Right ventricle myocardium inferior (tissue), 1 donor: ENCODE measurements at regions not wholly inside any gene's neighbourhood (a gene's known extent, or its start where the extent isn't known, plus 50 kb on each side); places are given as distances from the start of the nearest gene placed in this dataset.
"Not testable (repeated sequence)": the region's sequence is repeated elsewhere in the genome, so short reads cannot be mapped to it uniquely, and the experiment has no call there.

Source experiments
- ATAC-seq: fragments of 200-7000 bp; cut with Tn5 transposase; one replicate; pipeline ENCODE4 v1.9.1; 2020; ENCODE audit warnings: mild to moderate bottlenecking, moderate library complexity
- DNase-seq: peaks from one replicate; pipeline ENCODE4 v3.0.0; 2021; ENCODE audit errors: missing footprints
- intact Hi-C: fragments of 100-400 bp; cut with DNase I; formaldehyde crosslinking; loops from one replicate; pipeline ENCODE4 v1.11.0; 2022
- donor health status: DM: no; HTN: yes; CAD: no; lungs with severe emphysema.

DNA sequence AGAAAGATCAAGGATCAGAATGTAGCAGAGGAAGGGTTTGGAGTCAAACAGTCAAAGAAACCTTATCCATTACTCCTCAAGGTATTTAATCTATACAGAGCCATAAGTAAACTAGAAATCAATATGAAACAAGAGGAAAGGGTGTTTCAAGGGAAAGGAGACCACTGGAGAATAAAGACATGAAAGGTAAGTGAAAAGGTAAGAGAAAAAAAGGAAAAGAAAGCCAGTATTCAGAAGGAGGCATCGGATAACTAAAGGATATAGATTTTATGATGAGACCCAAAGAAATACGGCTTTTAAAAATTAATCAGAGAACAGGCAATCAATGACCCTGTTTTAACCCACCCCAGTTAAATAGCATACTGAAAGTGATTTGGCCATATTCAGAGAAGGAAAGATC, 438.7 kb upstream of the MIR17HG start:
- intact Hi-C loops: no loop called here
- DNase-seq (no peak), ATAC-seq (no peak)

DNA sequence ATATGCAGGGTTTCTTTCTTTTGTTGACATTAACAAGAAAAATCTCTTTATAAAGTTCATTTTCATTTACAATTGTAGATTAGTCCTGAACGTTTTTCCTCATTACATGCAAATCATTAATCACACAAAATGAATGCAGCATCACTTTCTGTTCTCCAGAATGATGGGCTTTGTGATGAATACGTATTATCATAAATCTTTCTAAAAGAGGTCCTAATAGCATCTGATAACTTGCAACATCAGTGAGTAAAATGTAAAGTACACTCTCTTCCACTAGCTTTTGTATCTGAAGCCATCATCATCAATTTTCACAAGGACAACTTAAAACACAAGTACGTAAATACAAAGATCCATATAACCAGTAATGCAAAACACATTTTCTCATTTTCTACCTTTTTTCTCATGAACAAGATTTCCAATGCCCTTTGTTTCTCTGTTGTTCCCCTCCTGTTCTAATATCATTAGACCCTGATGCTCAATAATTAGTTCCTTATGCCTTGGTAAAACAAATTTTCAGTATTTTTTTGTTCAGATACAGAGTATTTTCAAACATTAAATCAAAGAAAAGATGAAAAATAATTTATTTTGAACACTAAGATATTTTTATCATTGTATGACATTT, 437.4 kb upstream of the MIR17HG start:
- DNase-seq (no peak), ATAC-seq (no peak)
- intact Hi-C loops: no loop called here

DNA sequence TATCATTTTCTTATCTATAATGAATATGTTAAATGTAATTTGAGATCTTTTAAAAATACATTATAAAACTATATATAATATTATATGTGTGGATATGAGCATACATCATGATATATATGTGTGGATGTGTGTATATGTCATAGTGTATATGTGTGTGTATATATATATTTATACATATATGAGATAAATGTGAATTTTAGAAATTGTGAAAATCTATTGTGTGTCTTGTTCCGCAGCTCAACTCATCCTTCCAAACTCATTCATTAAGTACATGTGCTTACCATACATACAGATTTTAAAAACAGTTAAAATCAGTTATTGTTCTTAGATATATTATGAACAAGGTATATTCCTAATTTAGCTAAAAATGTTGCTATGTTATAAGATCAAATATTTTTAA, 435.2 kb upstream of the MIR17HG start:
- DNase-seq: no peak
- no peak for ATAC-seq
- intact Hi-C loops: no loop called here

DNA sequence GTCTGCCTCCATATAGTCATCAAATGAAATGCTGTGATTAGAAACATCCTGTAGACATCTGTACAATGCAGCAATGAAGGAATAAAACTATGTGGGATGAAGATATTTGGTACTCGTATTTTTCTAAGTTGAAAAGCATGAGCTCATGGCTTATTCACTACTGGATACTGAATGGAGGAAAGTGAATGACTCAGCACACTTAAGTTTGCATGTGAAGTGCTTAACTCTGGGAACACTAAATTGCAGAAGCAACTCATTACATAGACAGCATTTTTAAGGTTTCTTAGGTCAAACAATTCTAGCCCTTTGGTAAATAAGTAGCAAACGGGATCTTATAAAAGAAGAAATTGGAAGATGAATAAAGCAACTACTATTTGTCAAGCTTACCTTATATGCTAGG, 429.0 kb upstream of the MIR17HG start:
- intact Hi-C loops: no loop called here
- no peak for DNase-seq
- no peak for ATAC-seq

DNA sequence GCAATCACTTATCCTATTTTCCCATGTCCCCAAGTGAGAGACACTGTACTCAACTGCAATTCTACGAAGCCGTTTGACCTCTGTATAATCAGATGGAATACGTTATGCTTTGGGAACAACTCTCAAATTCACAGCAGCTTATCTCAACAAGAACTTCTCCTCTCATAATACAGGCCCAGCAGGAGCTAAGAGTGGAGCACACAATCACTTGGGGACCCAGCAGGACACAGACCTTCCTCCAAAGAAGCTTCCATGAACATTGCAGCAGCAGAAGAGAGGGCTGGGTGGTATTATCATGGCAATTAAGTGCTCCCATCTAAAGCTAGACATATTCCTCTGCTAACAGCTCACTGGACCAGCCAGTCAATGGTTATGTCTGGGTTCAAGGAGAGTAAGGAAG, 428.3 kb upstream of the MIR17HG start:
- ATAC-seq (no peak), DNase-seq (no peak)
- intact Hi-C loops: no loop called here

DNA sequence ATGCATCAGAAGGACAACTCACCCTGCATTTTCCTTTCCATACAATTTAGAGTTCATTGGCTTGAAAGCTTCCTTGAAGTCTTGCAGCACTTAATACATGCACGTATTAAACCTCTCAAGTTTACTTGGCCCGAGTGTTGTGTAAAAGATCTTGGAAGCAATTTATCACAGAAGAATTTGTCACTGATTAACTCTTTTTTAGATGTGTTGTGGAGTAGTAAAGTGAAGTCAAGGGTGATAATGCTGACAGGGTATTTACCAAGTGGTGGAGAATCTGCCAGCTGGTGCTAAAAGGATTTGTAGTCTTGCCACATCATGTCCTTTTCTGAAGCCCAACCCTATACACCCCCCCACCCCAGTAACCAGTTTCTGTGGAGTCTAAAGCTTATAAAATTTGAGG, 421.0 kb upstream of the MIR17HG start:
- intact Hi-C loops: no loop called here
- ATAC-seq (no peak), DNase-seq (no peak)

DNA sequence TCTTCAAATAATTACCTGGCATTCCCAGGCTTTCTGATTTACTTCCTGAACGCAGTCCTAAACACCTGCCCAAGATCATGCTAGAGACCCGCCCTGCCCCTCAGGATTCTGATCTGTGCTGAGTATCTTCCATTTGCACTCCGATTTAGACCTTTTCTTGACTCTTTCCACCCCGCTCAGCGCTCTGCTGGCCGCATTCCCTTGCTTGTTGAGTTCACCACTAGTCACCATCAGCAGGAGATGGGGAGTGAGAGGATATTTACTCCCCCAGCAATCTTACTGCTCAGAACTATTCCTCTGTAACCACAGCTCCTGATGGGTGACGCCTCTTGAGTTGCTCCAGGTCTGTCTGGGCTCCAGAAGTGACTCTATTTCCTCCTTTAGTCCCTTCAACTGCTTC, 419.4 kb upstream of the MIR17HG start:
- DNase-seq: no peak
- intact Hi-C loops: no loop called here
- ATAC-seq: no peak

DNA sequence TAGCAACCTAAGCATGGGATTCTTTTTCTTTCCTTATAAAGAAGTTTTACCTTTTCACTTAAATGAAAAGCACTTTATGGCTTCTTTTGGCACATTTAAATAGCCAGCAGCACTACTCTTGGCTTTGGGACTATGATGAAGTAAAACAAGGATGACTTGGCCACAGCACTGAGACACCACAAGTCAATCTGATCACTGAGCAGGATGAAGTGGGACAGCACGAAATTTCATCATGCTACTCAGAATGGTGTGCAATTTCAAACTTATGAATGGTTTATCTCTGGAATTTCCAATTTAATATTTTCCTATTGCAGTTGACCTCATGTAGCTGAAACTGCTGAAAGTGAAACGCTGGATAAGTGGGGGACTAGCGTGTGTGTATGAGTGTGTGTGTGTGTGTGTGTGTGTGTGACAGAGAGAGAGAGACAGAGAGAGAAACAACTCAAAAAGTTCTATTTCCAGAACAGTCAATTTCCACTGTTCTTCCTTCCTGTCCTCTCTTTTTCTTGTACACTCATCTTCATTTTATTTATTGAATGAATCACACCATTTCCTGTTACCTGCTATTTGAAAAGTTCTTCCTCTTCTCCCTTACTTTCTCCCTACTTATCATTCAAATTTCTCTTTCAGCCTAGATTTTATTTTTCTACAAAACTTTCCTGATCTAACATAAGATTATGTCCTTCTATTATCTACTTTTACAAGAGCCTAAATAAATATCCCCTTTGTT, 414.2 kb upstream of the MIR17HG start:
- intact Hi-C loops: no loop called here
- DNase-seq (no peak), ATAC-seq (no peak)

DNA sequence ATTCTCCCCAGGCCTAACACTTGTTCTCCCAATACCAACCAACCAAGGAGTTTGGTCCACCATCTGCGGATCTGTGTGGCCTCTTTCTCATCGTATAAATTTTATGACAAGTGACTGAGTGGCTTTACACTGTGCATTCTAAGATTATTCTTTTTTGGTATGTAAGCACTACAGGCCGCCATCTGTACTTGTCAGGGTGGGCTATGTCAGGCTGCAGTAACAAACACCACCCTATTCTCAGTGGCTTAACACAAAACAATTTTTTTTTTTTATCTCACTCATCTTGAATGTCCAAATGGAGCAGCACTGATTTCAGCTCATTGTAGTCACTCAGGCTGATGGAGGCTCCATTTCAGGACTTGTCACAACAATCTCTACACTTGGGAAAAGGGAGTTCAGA, 412.7 kb upstream of the MIR17HG start:
- no peak for DNase-seq
- intact Hi-C loops: no loop called here
- no peak for ATAC-seq

DNA sequence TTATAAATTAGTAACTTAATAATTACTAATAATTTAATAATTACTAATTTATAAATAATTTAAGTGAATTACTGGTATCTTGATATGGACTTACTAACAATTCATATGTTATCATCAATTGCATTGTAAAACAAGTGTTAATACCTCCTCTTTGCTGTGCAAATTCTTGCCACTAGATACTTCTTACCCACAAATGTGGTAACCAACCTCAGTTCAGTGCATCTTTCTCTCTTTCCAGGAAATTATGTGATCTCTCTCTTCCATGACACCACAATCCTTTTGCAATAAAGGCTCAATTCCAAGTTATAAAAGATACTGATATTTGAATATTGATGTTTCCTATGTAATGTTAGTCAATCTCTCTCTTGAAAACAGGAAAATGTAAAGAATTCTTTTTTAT, 408.6 kb upstream of the MIR17HG start:
- intact Hi-C loops: no loop called here

DNA sequence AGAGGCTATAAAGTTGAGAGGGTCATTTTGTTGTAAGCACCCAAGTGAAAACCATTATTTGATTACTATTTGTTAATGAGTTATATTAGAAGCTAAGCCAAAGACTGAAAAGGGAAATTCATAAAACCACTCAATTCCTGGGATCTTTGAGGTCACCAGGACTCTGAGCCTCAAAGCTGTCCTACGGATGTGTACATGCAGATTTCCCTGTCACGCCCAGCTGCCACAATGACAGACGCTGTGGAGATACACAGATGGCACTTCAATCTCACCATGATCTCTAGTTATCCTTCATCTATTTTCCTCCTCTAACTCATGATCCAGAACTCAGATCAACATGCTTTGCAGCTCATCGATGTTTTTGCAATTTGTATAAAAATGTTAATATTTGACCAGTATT, 403.5 kb upstream of the MIR17HG start:
- no peak for DNase-seq
- intact Hi-C loops: no loop called here
- no peak for ATAC-seq

More for the DNA sequence above, 408.6 kb upstream of the MIR17HG start:
- DNase-seq: no peak
- ATAC-seq: no peak

DNA sequence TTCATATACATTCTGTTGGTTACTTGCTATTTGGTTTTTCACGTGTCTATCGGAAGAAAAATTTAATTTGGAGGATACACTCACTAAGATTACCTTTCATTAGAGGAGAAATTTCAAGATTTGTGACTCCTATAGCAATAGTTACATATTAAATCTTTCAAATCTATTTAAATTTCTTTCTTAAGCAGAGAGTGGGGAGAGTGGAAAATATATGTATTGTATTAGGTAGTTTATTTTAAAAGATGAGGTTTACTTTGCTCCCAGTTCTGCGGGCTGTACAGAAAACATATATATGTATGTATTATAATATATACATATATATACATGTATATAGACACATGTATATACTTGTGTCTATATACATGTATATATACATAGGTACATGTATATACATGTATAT, 402.3 kb upstream of the MIR17HG start:
- DNase-seq, intact Hi-C loops, ATAC-seq: not testable (repeated sequence)

DNA sequence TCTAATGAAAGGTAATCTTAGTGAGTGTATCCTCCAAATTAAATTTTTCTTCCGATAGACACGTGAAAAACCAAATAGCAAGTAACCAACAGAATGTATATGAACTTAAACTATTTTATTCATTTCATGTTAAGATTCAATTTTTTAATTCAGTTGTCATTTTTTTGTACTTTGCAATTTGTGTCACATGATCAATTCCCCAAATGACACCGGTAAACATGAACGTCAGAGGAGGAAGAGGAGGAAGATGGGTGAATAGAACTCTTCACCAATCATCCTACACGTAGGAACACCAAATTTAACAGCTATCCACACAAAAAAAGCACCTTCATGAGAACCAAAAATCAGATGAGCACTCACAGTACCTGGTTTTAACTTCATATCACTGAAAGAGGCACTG, 401.4 kb upstream of the MIR17HG start:
- ATAC-seq, intact Hi-C loops: not testable (repeated sequence)

DNA sequence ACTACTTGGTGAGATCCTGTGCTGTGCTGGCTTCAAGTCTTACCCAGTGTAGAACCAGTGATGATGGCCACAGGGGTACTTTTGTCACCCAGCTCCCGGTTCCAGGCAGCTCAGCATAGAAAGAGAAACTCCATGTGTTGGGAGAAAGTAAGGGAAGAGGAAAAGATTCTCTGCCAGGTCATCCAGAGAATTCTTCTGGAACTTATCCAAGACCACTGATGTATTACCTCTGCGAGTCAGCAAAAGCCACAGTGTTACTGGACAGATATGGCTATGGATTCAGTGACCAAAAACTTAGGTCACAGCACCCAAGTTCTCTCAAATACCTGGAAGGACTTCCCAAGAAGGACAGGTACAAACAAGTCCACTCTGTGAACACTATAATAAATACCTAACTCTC, 399.5 kb upstream of the MIR17HG start:
- DNase-seq (no peak), ATAC-seq (no peak)
- intact Hi-C loops: no loop called here

More for the DNA sequence above, 401.4 kb upstream of the MIR17HG start:
- DNase-seq: not testable (repeated sequence)

DNA sequence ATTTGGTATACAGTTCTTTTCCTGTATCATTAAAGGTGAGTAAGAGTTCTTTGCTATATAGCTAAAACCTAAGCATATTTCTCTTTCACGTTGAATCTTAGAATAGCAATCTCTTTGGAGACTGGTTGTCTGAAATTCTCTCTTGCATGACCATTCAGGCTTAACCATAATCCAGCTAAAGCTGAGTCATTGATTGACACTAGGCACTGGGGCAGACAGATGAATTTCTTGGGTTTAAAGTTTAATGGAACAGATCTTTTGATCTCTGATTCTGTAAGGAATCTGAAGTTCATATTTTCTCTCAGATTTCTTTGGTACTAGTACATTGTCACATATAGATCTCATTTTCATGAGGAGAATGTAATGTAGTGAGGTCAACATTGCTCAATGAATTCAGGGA, 397.3 kb upstream of the MIR17HG start:
- intact Hi-C loops: no loop called here
- DNase-seq: no peak
- no peak for ATAC-seq

DNA sequence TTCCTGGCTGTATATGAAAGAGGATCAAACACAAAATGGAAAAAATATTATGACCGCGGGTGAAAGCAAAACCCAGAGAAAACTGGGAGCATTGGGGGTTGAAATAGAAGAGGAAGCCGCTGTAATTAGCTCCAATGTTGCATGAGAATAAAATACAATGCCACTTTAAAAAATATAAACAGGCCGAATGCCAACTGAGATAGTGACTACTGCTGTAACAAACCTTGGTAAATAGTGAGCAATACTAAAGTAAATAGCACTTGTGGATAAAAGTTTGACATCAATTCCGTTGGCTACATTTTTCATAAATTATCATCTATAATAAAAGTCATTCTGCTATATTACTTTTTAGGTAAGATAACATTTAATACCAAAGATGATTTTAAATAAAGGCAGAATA, 395.8 kb upstream of the MIR17HG start:
- no peak for ATAC-seq
- no peak for DNase-seq
- intact Hi-C loops: no loop called here

DNA sequence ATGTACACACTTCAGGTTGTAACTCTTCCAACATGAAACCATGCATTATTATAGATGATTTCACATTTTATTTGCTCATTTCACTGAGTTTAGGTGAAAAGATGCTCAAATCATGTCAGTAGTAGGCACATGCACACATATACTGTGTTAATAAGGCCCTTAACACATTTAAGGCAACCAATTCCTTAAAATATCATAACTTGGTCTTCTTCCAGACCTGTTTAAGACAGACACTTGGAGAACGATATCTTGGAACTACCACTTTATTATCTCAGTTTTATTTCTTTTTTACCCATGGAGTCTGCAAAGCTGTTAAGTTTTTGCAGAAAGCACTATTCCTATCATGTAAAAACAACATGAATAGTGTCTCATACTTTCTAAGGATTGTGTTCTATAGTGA, 395.2 kb upstream of the MIR17HG start:
- ATAC-seq: no peak
- DNase-seq: no peak
- intact Hi-C loops: no loop called here

DNA sequence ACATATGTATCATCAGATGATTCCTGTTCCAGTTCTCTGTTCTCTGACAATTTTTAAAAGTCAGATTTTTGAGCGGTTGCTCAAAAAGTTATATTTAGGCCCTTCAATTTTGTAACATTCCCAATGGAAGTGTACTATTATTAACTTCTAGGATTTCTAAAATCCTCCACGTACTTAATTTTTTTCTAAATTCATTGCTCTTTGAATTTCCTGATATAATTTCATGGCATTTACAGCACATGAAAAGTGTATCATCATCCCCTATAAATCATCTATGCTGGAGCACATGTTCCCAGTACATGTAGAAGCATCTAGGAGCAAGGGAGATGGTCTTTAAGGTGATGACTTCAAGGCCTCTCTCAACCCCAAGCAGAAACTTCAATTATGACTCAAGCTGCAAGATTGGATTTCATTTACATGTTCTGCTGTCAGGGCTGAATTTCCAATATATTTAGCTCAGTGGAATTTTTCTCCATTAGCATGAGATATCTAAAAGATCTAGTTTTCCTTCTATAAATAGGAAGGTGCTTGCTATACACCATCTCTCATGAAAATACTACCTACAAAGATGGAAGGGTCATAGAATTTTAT, 392.8 kb upstream of the MIR17HG start:
- intact Hi-C loops: no loop called here
- no peak for ATAC-seq

DNA sequence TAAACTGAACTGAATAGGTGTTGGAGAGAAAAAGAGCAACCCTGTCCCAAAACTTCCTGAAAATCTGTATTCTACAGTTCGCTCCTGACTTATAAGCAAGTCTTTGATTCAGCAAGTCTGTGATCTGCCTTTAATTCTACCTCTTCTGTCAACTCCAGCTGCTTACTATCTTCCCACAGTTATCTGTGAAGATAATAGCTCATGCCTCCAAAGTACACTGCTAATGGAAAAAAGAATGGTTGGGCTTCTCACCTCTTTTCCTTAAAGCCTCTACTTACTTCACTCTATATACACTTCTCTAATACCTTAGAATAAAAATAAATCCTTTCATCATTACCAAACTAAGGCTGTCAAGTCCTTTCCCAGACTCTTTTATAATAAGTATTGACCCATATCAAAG, 391.5 kb upstream of the MIR17HG start:
- intact Hi-C loops: no loop called here
- ATAC-seq (no peak), DNase-seq (no peak)

More for the DNA sequence above, 392.8 kb upstream of the MIR17HG start:
- DNase-seq: no peak

DNA sequence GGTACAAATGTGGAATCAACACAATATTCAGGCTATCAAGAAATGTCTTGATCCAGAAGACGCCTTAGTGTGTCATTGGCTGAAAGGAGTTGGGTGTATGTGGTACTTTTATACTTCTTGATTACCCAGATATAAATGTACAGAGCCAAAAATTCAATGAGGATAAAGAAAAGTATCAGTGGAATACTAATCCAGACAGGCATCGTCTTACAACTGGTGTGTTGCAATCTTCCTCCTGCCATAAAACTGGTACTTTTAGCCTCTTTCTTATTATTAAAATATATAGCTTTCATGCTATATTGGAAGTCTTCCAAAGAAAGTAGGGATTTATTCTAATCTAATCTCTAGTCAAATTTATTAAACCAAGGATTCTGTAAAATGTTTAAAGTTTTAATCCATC, 388.6 kb upstream of the MIR17HG start:
- intact Hi-C loops: no loop called here
- DNase-seq (no peak), ATAC-seq (no peak)
